Neural progenitor cell (in vitro differentiated cells): ENCODE measurements at regions not wholly inside any gene's neighbourhood (a gene's known extent, or its start where the extent isn't known, plus 50 kb on each side); places are given as distances from the start of the nearest gene placed in this dataset.
A peak's percentile ranks its signal among the peaks of the same experiment; 100 is the strongest.

Source experiments
- DNase-seq: peaks from one replicate; pipeline ENCODE4 v3.0.0-alpha.2; 2016; ENCODE audit warnings: low spot score
- H2AFZ ChIP-seq: fragments of 200-600 bp; sonication (generic); replicated peaks from 2 replicates; pipeline ENCODE4 v1.6.1; 2016; ENCODE audit warnings: antibody characterized with exemption
- H3F3A ChIP-seq: fragments of 200-600 bp; sonication (generic); 2 replicates; pipeline ENCODE4 v1.6.1; 2016; ENCODE audit warnings: antibody characterized with exemption, low read depth
- H3K27ac ChIP-seq: fragments of 200-600 bp; sonication (generic); 2 replicates; pipeline ENCODE4 v1.5.1; 2016; ENCODE audit warnings: mild to moderate bottlenecking
- H3K27me3 ChIP-seq: fragments of 200-600 bp; sonication (generic); 2 replicates; pipeline ENCODE4 v1.6.1; 2016; ENCODE audit warnings: mild to moderate bottlenecking, moderate library complexity
- H3K36me3 ChIP-seq: fragments of 200-600 bp; sonication (generic); 2 replicates; pipeline ENCODE4 v1.5.1; 2016
- H3K4me1 ChIP-seq: fragments of 200-600 bp; sonication (generic); 2 replicates; pipeline ENCODE4 v1.6.1; 2016; ENCODE audit warnings: mixed run types
- H3K4me2 ChIP-seq: fragments of 200-600 bp; sonication (generic); 2 replicates; pipeline ENCODE4 v1.6.1; 2016
- H3K4me3 ChIP-seq: fragments of 200-600 bp; sonication (generic); 2 replicates; pipeline ENCODE4 v1.5.1; 2016
- H3K79me2 ChIP-seq: fragments of 200-600 bp; sonication (generic); 2 replicates; pipeline ENCODE4 v1.6.1; 2016; ENCODE audit warnings: low read depth
- H3K9ac ChIP-seq: fragments of 200-600 bp; sonication (generic); 2 replicates; pipeline ENCODE4 v1.6.1; 2016
- H3K9me3 ChIP-seq: fragments of 200-600 bp; sonication (generic); 2 replicates; pipeline ENCODE4 v1.5.1; 2016; ENCODE audit warnings: low read depth
- H4K20me1 ChIP-seq: fragments of 200-600 bp; sonication (generic); 2 replicates; pipeline ENCODE4 v1.6.1; 2016; ENCODE audit warnings: low read depth
- H3K27ac Mint-ChIP-seq: 3 replicates; pipeline ENCODE4 v1.8.0; 2021; ENCODE audit warnings: mixed read lengths
- H3K27me3 Mint-ChIP-seq: 2 replicates; pipeline ENCODE4 v1.8.0; 2022; ENCODE audit warnings: low read depth, mild to moderate bottlenecking, inconsistent platforms, moderate library complexity, mixed read lengths; ENCODE audit not compliant: insufficient read depth
- H3K36me3 Mint-ChIP-seq: 3 replicates; pipeline ENCODE4 v1.8.0; 2021; ENCODE audit warnings: mixed read lengths
- H3K4me1 Mint-ChIP-seq: 3 replicates; pipeline ENCODE4 v1.8.0; 2021; ENCODE audit warnings: mixed read lengths
- H3K4me3 Mint-ChIP-seq: 3 replicates; pipeline ENCODE4 v1.8.0; 2021; ENCODE audit warnings: mild to moderate bottlenecking, moderate library complexity, mixed read lengths
- H3K9me3 Mint-ChIP-seq: 3 replicates; pipeline ENCODE4 v1.8.0; 2020; ENCODE audit warnings: mixed read lengths
- EZH2 ChIP-seq: fragments of 200-600 bp; sonication (generic); IDR thresholded peaks from 2 replicates; pipeline ENCODE4 v1.6.1; 2017; ENCODE audit warnings: antibody characterized with exemption, mild to moderate bottlenecking, moderate library complexity
- EZH2phosphoT487 ChIP-seq: fragments of 200-600 bp; sonication (generic); IDR thresholded peaks from 2 replicates; pipeline ENCODE4 v1.6.1; 2017; ENCODE audit warnings: antibody characterized with exemption
- TF ChIP-seq, protein P1 (sequence below): fragments of 200-600 bp; sonication (generic); IDR thresholded peaks from 2 replicates; pipeline ENCODE4 v1.5.1; 2017; ENCODE audit warnings: antibody characterized with exemption, mild to moderate bottlenecking

- Histone ChIP-seq H3F3A (no peaks in the 10 kb centered on the region), H3K9me3 (no peaks in the 10 kb centered on the region), H2AFZ (no peak overlapping the region), H3K27me3 (no peaks in the 10 kb centered on the region), H3K27ac (no peak overlapping the region), H4K20me1 (no peaks in the 10 kb centered on the region), H3K9ac (no peak overlapping the region), H3K36me3 (no peaks in the 10 kb centered on the region), H3K4me1 (no peaks in the 10 kb centered on the region), H3K4me2 (no peak overlapping the region), H3K79me2 (no peaks in the 10 kb centered on the region), H3K4me3 (no peak overlapping the region)
- Mint-ChIP-seq H3K27me3 (no peaks in the 10 kb centered on the region), H3K4me1 (no peaks in the 10 kb centered on the region), H3K9me3 (peaks cover 2% of the 10 kb centered on the region), H3K4me3 (no peak overlapping the region), H3K36me3 (peaks cover 2% of the 10 kb centered on the region), H3K27ac (no peak overlapping the region)
- DNase-seq = no peak
- TF ChIP-seq EZH2 (no peak), EZH2phosphoT487 (no peak)
- TF ChIP-seq, protein P1, sequence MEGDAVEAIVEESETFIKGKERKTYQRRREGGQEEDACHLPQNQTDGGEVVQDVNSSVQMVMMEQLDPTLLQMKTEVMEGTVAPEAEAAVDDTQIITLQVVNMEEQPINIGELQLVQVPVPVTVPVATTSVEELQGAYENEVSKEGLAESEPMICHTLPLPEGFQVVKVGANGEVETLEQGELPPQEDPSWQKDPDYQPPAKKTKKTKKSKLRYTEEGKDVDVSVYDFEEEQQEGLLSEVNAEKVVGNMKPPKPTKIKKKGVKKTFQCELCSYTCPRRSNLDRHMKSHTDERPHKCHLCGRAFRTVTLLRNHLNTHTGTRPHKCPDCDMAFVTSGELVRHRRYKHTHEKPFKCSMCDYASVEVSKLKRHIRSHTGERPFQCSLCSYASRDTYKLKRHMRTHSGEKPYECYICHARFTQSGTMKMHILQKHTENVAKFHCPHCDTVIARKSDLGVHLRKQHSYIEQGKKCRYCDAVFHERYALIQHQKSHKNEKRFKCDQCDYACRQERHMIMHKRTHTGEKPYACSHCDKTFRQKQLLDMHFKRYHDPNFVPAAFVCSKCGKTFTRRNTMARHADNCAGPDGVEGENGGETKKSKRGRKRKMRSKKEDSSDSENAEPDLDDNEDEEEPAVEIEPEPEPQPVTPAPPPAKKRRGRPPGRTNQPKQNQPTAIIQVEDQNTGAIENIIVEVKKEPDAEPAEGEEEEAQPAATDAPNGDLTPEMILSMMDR = no peak
Measured at GRCh38 chr14:41154143-41154807, 452.4 kb upstream of the LRFN5 start.

- Histone ChIP-seq H3K9ac (no peak overlapping the region), H4K20me1 (no peaks in the 10 kb centered on the region), H3K27ac (no peak overlapping the region), H3K36me3 (no peaks in the 10 kb centered on the region), H3K9me3 (no peaks in the 10 kb centered on the region), H3K79me2 (no peaks in the 10 kb centered on the region), H3K4me3 (no peak overlapping the region), H3K4me2 (no peak overlapping the region), H3K4me1 (peaks cover 7% of the 10 kb centered on the region), H3F3A (no peaks in the 10 kb centered on the region), H2AFZ (no peak overlapping the region), H3K27me3 (no peaks in the 10 kb centered on the region)
- Mint-ChIP-seq H3K4me1 (no peaks in the 10 kb centered on the region), H3K36me3 (no peaks in the 10 kb centered on the region), H3K4me3 (no peak overlapping the region), H3K27ac (no peak overlapping the region), H3K27me3 (no peaks in the 10 kb centered on the region), H3K9me3 (no peaks in the 10 kb centered on the region)
- TF ChIP-seq, protein P1 = no peak
- TF ChIP-seq EZH2 (no peak), EZH2phosphoT487 (no peak)
- DNase-seq = peak; percentile 31
Measured at GRCh38 chr14:41146391-41146790, 460.3 kb upstream of the LRFN5 start.

DNA sequence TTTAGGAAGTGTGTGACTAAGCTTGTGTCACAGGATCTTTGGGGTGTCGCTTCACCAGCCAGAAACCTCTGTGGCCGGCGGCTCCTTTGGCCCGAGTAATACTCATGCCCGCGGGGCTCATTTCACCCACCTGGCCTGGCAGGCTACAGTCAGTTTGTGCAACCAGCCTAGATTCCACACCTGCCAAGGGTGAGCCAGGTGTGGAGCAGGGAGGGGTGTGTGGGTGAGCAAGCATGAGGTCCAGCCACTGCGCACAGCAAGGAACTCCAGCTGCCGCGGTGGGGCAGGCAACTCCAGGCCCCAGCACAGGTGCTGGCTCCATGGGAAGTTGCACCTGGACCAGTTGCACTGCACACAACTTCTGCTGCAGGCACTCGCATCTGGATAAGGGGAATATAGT is 462.3 kb upstream of the LRFN5 start:
- Mint-ChIP-seq H3K9me3 (no peaks in the 10 kb centered on the region), H3K27me3 (no peaks in the 10 kb centered on the region), H3K4me1 (no peaks in the 10 kb centered on the region), H3K4me3 (no peak overlapping the region), H3K36me3 (no peaks in the 10 kb centered on the region), H3K27ac (no peak overlapping the region)
- Histone ChIP-seq H3K4me2 (no peak overlapping the region), H3K4me1 (peaks cover 7% of the 10 kb centered on the region), H3F3A (no peaks in the 10 kb centered on the region), H2AFZ (no peak overlapping the region), H3K9me3 (no peaks in the 10 kb centered on the region), H3K27me3 (no peaks in the 10 kb centered on the region), H4K20me1 (no peaks in the 10 kb centered on the region), H3K79me2 (no peaks in the 10 kb centered on the region), H3K9ac (no peak overlapping the region), H3K27ac (no peak overlapping the region), H3K4me3 (no peak overlapping the region), H3K36me3 (no peaks in the 10 kb centered on the region)
- no peak for TF ChIP-seq EZH2
- TF ChIP-seq, protein P1 = no peak
- TF ChIP-seq EZH2phosphoT487 = no peak
- no peak for DNase-seq
